GM23248 (cell line): ENCODE measurements at regions not wholly inside any gene's neighbourhood (a gene's known extent, or its start where the extent isn't known, plus 50 kb on each side); places are given as distances from the start of the nearest gene placed in this dataset.

Experiments used
- EZH2 ChIP-seq: fragments of 200-600 bp; sonication (generic); IDR thresholded peaks from 2 replicates; pipeline ENCODE4 v1.6.1; 2018; ENCODE audit warnings: antibody characterized with exemption, mild to moderate bottlenecking; ENCODE audit not compliant: insufficient read depth, poor library complexity, severe bottlenecking
- EZH2phosphoT487 ChIP-seq: fragments of 200-600 bp; sonication (generic); IDR thresholded peaks from 2 replicates; pipeline ENCODE4 v1.6.1; 2018; ENCODE audit warnings: antibody characterized with exemption, moderate library complexity, mild to moderate bottlenecking, low read depth; ENCODE audit not compliant: insufficient read depth

DNA sequence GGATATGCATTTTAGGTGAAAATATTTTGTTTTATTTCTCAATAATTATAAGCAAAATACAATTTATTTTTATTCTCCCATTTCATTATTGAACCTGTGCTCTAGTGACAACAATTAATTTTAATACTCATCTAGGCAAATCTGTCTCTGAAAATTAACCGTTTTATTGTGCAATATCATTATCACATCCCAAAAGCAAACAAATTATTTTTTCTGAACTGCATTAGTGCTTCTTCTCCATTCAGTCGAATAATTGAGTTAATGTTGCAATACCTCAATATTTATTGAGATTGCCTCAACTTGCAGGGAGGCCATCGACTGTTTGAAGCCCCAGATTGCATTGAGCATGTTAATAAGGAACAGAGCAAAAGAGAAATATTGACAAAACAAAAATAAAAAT lies 303.2 kb upstream of the LRFN5 start:
- TF ChIP-seq EZH2 (no peak), EZH2phosphoT487 (no peak)
